ENCODE measurements at regions not wholly inside any gene's neighbourhood (a gene's known extent, or its start where the extent isn't known, plus 50 kb on each side); places are given as distances from the start of the nearest gene placed in this dataset.

GRCh38 chr4:154035341-154035740 lies 246.5 kb upstream of the SFRP2 start:
- TF ChIP-seq CTCF (IDR thresholded peaks at IDR 0.05; ENCODE audit: insufficient read depth, low read length, severe bottlenecking): no peak
- Histone ChIP-seq H3K36me3 (ENCODE audit: control insufficient read depth, insufficient read depth, low read length) (no peaks in the 10 kb centered on the region), H3K27me3 (ENCODE audit: control insufficient read depth, insufficient read depth, low read length) (no peaks in the 10 kb centered on the region), H3K4me3 (ENCODE audit: low read depth, low read length) (no peak overlapping the region)
- FAIRE-seq: no peak
- DNase-seq (ENCODE audit: low read depth): no peak

GRCh38 chr4:154033921-154034320 lies 245.0 kb upstream of the SFRP2 start:
- DNase-seq (ENCODE audit: low read depth) (no peak), FAIRE-seq (no peak)
- H3K4me3 ChIP-seq (ENCODE audit: low read depth, low read length): no peak overlapping the region
- H3K36me3 ChIP-seq (ENCODE audit: control insufficient read depth, insufficient read depth, low read length): no peaks in the 10 kb centered on the region
- H3K27me3 ChIP-seq (ENCODE audit: control insufficient read depth, insufficient read depth, low read length): no peaks in the 10 kb centered on the region
- TF ChIP-seq CTCF (IDR thresholded peaks at IDR 0.05; ENCODE audit: insufficient read depth, low read length, severe bottlenecking): no peak

- FAIRE-seq (no peak), DNase-seq (ENCODE audit: low read depth) (no peak)
- Histone ChIP-seq H3K36me3 (ENCODE audit: control insufficient read depth, insufficient read depth, low read length) (no peaks in the 10 kb centered on the region), H3K27me3 (ENCODE audit: control insufficient read depth, insufficient read depth, low read length) (no peaks in the 10 kb centered on the region), H3K4me3 (ENCODE audit: low read depth, low read length) (no peak overlapping the region)
- no peak for TF ChIP-seq CTCF (IDR thresholded peaks at IDR 0.05; ENCODE audit: insufficient read depth, low read length, severe bottlenecking)
These were observed 244.0 kb upstream of the SFRP2 start for GRCh38 chr4:154032914-154033313.

GRCh38 chr4:154030746-154031145 lies 241.9 kb upstream of the SFRP2 start:
- FAIRE-seq (no peak), DNase-seq (ENCODE audit: low read depth) (no peak)
- H3K4me3 ChIP-seq (ENCODE audit: low read depth, low read length): no peak overlapping the region

GRCh38 chr4:154030152-154030551 lies 241.3 kb upstream of the SFRP2 start:
- DNase-seq (ENCODE audit: low read depth) (no peak), FAIRE-seq (no peak)
- Histone ChIP-seq H3K36me3 (ENCODE audit: control insufficient read depth, insufficient read depth, low read length) (no peaks in the 10 kb centered on the region), H3K4me3 (ENCODE audit: low read depth, low read length) (no peak overlapping the region), H3K27me3 (ENCODE audit: control insufficient read depth, insufficient read depth, low read length) (no peaks in the 10 kb centered on the region)
- no peak for TF ChIP-seq CTCF (IDR thresholded peaks at IDR 0.05; ENCODE audit: insufficient read depth, low read length, severe bottlenecking)

More at GRCh38 chr4:154030746-154031145, 241.9 kb upstream of the SFRP2 start:
- TF ChIP-seq CTCF (IDR thresholded peaks at IDR 0.05; ENCODE audit: insufficient read depth, low read length, severe bottlenecking): no peak
- Histone ChIP-seq H3K27me3 (ENCODE audit: control insufficient read depth, insufficient read depth, low read length) (no peaks in the 10 kb centered on the region), H3K36me3 (ENCODE audit: control insufficient read depth, insufficient read depth, low read length) (no peaks in the 10 kb centered on the region)

GRCh38 chr4:154029171-154029570 lies 240.3 kb upstream of the SFRP2 start:
- no peaks in the 10 kb centered on the region for H3K27me3 ChIP-seq (ENCODE audit: control insufficient read depth, insufficient read depth, low read length)
- no peak for FAIRE-seq
- no peak for TF ChIP-seq CTCF (IDR thresholded peaks at IDR 0.05; ENCODE audit: insufficient read depth, low read length, severe bottlenecking)

More at GRCh38 chr4:154029171-154029570, 240.3 kb upstream of the SFRP2 start:
- Histone ChIP-seq H3K36me3 (ENCODE audit: control insufficient read depth, insufficient read depth, low read length) (no peaks in the 10 kb centered on the region), H3K4me3 (ENCODE audit: low read depth, low read length) (no peak overlapping the region)
- DNase-seq (ENCODE audit: low read depth): no peak
